Panc1 (cell line): ENCODE measurements at regions not wholly inside any gene's neighbourhood (a gene's known extent, or its start where the extent isn't known, plus 50 kb on each side); places are given as distances from the start of the nearest gene placed in this dataset.

Experiments used
- POLR2AphosphoS5 ChIP-seq: IDR thresholded peaks from 2 replicates; pipeline ENCODE4 v1.6.1; 2012; ENCODE audit warnings: mild to moderate bottlenecking, low read depth, low read length, moderate library complexity
- TF ChIP-seq, protein P1 (sequence below): fragments of 450-650 bp; IDR thresholded peaks from 2 replicates; pipeline ENCODE4 v1.5.1; 2017; ENCODE audit warnings: mild to moderate bottlenecking

DNA sequence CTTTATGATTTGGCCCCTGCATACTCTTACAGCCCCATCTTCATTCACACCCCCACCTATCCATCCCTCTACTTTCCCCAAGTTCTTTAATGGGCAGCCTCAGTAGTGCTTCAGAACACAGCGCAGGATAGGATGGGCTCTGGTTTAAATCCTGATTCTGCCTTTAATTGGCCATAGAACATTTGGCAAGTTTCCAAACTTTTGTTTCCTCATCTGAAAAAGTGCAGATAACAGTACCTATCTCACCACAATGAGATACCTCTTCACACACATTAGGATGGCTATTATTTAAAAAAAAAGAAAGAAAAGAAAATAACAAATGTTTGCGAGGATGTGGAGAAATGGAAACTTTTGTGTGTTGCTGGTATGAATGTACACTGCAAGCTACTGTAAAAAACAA is 142.5 kb upstream of the VANGL1 start:
- TF ChIP-seq, protein P1, sequence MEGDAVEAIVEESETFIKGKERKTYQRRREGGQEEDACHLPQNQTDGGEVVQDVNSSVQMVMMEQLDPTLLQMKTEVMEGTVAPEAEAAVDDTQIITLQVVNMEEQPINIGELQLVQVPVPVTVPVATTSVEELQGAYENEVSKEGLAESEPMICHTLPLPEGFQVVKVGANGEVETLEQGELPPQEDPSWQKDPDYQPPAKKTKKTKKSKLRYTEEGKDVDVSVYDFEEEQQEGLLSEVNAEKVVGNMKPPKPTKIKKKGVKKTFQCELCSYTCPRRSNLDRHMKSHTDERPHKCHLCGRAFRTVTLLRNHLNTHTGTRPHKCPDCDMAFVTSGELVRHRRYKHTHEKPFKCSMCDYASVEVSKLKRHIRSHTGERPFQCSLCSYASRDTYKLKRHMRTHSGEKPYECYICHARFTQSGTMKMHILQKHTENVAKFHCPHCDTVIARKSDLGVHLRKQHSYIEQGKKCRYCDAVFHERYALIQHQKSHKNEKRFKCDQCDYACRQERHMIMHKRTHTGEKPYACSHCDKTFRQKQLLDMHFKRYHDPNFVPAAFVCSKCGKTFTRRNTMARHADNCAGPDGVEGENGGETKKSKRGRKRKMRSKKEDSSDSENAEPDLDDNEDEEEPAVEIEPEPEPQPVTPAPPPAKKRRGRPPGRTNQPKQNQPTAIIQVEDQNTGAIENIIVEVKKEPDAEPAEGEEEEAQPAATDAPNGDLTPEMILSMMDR: no peak
- TF ChIP-seq POLR2AphosphoS5: no peak
